ENCODE measurements at regions not wholly inside any gene's neighbourhood (a gene's known extent, or its start where the extent isn't known, plus 50 kb on each side); places are given as distances from the start of the nearest gene placed in this dataset.
A peak's percentile ranks its signal among the peaks of the same experiment; 100 is the strongest.

DNA sequence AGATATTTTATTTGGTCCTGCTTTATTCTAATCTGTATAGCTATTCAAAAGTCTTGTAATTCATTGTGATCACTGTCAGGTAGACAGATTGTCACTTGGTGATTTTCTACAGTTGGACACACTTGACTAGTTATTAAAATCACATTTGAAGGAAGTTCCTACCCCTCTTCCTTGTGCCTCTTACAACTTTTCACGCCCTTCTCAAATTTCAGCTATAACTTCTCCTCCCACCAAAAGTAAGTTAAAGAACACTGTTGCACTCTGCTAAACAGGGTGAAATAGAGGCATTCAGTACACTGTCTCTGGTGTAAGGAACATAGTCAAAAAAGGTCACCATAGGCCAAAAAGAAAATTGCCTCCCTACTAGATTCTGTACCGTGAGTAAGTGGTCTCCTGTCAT, 142.1 kb upstream of the POU5F2 start:
- in situ Hi-C loops (cut with HindIII; ENCODE audit: low pct_unique_long_range_greater_than_20kb, low sequenced_read_pairs): no loop called here
- peak in 1 of 2 experiments; percentile 3 for DNase-seq (ENCODE audit: low read depth in 1 of 2, low spot score in 1 of 2)
- TF ChIP-seq JUND (IDR thresholded peaks at IDR 0.05; ENCODE audit: low read depth): no peak

DNA sequence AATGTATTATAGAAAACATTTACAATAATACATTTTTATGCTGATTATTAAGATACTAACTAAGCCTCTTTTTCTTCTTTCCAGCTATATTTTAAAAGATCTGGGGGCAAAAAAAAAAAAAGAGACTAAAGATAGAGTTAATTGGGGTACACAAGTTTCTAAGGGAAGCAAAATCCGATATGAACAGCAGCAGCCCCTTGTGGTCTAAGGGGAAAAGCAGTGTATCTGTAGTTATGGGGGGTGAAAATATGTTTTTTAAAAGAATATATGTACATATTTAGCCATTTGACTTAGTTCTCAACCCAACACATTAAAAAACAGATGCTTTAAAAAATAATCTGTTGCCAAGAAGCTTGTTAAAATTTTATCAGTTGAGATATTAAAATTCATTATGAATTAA, 134.3 kb upstream of the POU5F2 start:
- no peak for DNase-seq (ENCODE audit: low read depth in 1 of 2, low spot score in 1 of 2)
- in situ Hi-C loops (cut with HindIII; ENCODE audit: low pct_unique_long_range_greater_than_20kb, low sequenced_read_pairs): no loop called here

DNA sequence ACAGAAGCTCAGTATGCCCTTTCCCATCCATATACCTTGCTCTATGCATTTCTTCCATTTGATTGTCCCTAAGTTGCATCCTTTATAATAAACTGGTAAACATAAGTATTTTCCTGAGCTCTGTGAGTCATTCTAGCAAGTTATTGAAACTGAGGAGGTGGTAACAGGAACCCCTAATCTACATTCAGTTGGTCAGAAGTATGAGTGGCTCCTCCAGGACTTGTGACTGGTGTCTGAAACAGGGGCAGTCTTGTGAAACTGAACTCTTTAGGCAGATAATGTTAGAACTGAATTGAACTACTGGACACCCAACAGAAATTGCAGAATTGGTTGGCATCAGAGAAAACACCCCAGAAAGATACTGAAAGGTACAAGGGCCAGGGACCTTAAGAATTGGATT, 133.1 kb upstream of the POU5F2 start:
- in situ Hi-C loops (cut with HindIII; ENCODE audit: low pct_unique_long_range_greater_than_20kb, low sequenced_read_pairs): no loop called here
- no peak for DNase-seq (ENCODE audit: low read depth in 1 of 2, low spot score in 1 of 2)

More for the DNA sequence above, 134.3 kb upstream of the POU5F2 start:
- TF ChIP-seq JUND (IDR thresholded peaks at IDR 0.05; ENCODE audit: low read depth): no peak

GRCh38 chr5:93874080-93874479, 132.7 kb upstream of the POU5F2 start:
- in situ Hi-C loops (cut with HindIII; ENCODE audit: low pct_unique_long_range_greater_than_20kb, low sequenced_read_pairs): no loop called here

More for the DNA sequence above, 133.1 kb upstream of the POU5F2 start:
- TF ChIP-seq JUND (IDR thresholded peaks at IDR 0.05; ENCODE audit: low read depth): no peak

DNA sequence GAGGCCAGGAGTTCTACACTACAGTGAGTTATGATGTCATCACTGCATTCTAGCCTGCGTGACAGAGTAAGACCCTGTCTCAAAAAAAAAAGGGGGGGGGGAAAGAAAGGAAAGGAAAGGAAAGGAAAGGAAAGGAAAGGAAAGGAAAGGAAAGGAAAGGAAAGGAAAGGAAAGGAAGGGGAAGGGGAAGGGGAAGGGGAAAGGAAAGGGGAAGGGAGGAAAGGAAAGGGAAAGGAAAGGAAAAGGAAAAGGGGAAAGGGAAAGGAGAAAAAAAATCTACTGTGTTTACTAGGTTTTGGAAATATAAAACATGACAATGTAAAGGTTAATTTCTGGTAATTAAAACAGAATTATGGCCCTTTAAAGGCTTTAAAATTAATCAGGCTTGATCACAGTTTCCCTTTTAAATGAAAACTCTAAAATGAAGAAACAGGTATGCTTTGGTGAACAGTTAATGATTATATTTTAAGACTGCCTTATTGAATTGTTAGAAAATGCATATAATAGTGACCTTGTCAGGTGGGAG, 131.9 kb upstream of the POU5F2 start:
- no peak for DNase-seq (ENCODE audit: low read depth in 1 of 2, low spot score in 1 of 2)
- TF ChIP-seq JUND (IDR thresholded peaks at IDR 0.05; ENCODE audit: low read depth): no peak
- in situ Hi-C loops (cut with HindIII; ENCODE audit: low pct_unique_long_range_greater_than_20kb, low sequenced_read_pairs): no loop called here

More at GRCh38 chr5:93874080-93874479, 132.7 kb upstream of the POU5F2 start:
- DNase-seq (ENCODE audit: low read depth in 1 of 2, low spot score in 1 of 2): no peak
- no peak for TF ChIP-seq JUND (IDR thresholded peaks at IDR 0.05; ENCODE audit: low read depth)

DNA sequence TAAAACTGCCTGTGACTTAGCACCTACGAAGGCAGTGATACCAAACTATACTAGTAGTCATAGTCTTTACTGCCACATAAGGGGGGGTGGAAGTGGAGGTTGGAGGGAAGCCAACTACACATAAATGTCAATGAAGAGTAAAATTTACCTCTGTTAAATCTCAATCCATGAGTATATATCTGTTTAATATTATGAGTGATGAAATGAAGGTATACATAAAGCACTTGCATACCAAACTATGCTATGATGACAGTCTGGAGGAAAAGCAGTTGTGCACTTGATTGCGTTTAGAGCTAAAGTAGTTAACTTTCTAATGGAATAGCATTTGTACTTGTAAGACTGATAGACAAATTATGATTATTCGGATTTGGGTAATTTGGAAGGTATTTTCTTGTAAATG, 129.2 kb upstream of the POU5F2 start:
- no peak for TF ChIP-seq JUND (IDR thresholded peaks at IDR 0.05; ENCODE audit: low read depth)
- DNase-seq (ENCODE audit: low read depth in 1 of 2, low spot score in 1 of 2): no peak
- in situ Hi-C loops (cut with HindIII; ENCODE audit: low pct_unique_long_range_greater_than_20kb, low sequenced_read_pairs): no loop called here

- TF ChIP-seq JUND (IDR thresholded peaks at IDR 0.05; ENCODE audit: low read depth): no peak
- in situ Hi-C loops (cut with HindIII; ENCODE audit: low pct_unique_long_range_greater_than_20kb, low sequenced_read_pairs): no loop called here
- DNase-seq (ENCODE audit: low read depth in 1 of 2, low spot score in 1 of 2): no peak
These were observed 127.5 kb upstream of the POU5F2 start for GRCh38 chr5:93868851-93869250.

GRCh38 chr5:93850311-93850710, 108.9 kb upstream of the POU5F2 start:
- no peak for TF ChIP-seq JUND (IDR thresholded peaks at IDR 0.05; ENCODE audit: low read depth)
- no peak for DNase-seq (ENCODE audit: low read depth in 1 of 2, low spot score in 1 of 2)
- in situ Hi-C loops (cut with HindIII; ENCODE audit: low pct_unique_long_range_greater_than_20kb, low sequenced_read_pairs): no loop called here

DNA sequence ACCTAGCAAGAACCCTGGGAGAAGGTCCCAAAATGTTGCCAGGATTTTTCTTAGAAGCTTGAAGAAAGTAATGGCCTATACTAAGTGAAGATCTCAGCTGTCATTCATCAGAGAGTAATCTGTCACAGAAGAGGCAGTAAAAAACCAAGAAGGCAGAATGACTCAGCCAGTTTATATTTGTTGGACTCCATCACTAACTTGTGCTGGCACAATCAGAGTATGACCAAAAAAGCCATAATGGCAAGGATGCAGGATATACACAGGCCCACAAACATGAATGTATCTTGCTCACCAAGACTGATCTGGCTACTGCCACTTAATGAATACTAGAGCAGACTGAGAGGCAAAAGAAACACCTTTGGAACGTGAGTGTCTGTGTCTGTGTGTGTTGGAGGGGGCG, 104.0 kb upstream of the POU5F2 start:
- TF ChIP-seq JUND (IDR thresholded peaks at IDR 0.05; ENCODE audit: low read depth): no peak
- in situ Hi-C loops (cut with HindIII; ENCODE audit: low pct_unique_long_range_greater_than_20kb, low sequenced_read_pairs): no loop called here
- DNase-seq (ENCODE audit: low read depth in 1 of 2, low spot score in 1 of 2): no peak

DNA sequence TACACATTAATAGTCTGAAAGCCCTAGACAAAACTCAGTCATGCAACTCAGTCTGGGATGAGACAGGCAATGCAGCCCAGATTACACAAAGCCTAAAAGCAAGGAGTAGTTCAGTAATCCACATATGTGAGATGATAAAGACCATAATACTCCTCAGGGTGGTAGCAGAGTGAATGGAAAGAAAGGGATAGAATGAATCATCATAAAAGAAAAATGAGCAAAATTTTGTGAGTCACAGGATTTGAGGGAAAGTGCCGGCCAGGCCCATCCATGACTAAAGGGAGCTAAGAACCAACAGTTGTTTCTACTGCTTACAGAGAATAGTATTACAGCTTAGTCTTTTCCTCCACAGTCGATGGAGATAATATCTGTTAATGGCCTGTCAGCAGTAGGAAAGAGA, 90.0 kb upstream of the POU5F2 start:
- in situ Hi-C loops (cut with HindIII; ENCODE audit: low pct_unique_long_range_greater_than_20kb, low sequenced_read_pairs): no loop called here
- TF ChIP-seq JUND (IDR thresholded peaks at IDR 0.05; ENCODE audit: low read depth): no peak
- no peak for DNase-seq (ENCODE audit: low read depth in 1 of 2, low spot score in 1 of 2)

DNA sequence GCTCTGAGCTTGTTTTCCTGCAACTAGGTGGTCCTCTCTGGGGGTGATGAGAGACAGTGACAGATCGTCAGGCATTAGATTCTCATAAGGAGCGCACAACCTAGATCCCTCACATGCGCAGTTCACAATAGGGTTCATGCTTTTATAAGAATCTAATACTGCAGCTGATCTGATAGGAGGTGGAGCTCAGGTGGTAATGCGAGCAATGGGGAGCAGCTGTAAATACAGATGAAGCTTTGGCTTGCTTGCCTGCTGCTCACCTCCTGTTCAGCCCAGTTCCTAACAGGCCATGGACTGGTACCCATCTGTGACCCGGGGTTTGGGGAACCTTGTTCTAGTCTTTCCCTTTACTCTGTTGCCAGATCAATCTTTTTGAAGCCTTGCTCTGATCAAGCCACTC, 89.5 kb upstream of the POU5F2 start:
- in situ Hi-C loops (cut with HindIII; ENCODE audit: low pct_unique_long_range_greater_than_20kb, low sequenced_read_pairs): no loop called here
- no peak for DNase-seq (ENCODE audit: low read depth in 1 of 2, low spot score in 1 of 2)
- TF ChIP-seq JUND (IDR thresholded peaks at IDR 0.05; ENCODE audit: low read depth): no peak

DNA sequence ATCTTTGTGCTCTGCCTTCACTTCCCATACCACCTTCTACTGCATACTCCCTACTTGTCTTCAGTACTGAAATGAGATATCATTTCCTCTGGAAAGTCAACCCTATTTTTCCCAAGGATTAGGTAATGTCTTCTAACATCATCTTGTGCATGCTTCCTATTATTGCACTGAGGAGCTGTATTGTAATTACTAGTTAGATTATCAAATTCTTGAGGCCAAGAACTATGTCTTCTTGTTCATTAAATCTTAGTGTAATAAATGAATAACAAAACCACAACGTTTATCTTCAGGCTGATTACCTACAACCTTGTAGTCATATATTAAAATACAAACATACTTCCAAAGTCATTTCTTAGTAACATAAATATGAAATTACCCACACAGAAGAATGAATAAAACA, 87.9 kb upstream of the POU5F2 start:
- TF ChIP-seq JUND (IDR thresholded peaks at IDR 0.05; ENCODE audit: low read depth): no peak
- in situ Hi-C loops (cut with HindIII; ENCODE audit: low pct_unique_long_range_greater_than_20kb, low sequenced_read_pairs): no loop called here
- no peak for DNase-seq (ENCODE audit: low read depth in 1 of 2, low spot score in 1 of 2)

- in situ Hi-C loops (cut with HindIII; ENCODE audit: low pct_unique_long_range_greater_than_20kb, low sequenced_read_pairs): no loop called here
- TF ChIP-seq JUND (IDR thresholded peaks at IDR 0.05; ENCODE audit: low read depth): no peak
- no peak for DNase-seq (ENCODE audit: low read depth in 1 of 2, low spot score in 1 of 2)
These were observed 80.6 kb upstream of the POU5F2 start for GRCh38 chr5:93821891-93822415.

GRCh38 chr5:93819668-93820067, 78.3 kb upstream of the POU5F2 start:
- DNase-seq (ENCODE audit: low read depth in 1 of 2, low spot score in 1 of 2): no peak
- in situ Hi-C loops (cut with HindIII; ENCODE audit: low pct_unique_long_range_greater_than_20kb, low sequenced_read_pairs): no loop called here
- no peak for TF ChIP-seq JUND (IDR thresholded peaks at IDR 0.05; ENCODE audit: low read depth)
